ENCODE measurements at regions not wholly inside any gene's neighbourhood (a gene's known extent, or its start where the extent isn't known, plus 50 kb on each side); places are given as distances from the start of the nearest gene placed in this dataset.

DNA sequence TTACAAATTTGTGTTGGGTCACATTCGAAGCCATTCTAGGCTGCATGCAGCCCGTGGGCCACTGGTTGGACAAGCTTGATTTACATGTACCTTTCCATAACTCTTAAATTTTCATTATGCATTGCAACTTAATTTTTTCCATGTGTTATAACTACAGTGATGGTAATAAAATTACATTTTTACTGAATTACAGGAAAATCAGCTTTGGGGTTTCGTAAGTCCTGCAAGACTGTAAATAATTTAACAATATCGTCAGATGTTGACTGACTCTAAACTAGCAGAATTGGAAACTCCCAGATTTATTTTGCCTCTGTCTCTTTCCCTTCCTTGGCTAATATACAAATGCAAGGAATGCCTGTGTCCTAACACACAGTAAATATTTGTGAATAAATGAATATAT lies 88.0 kb upstream of the RAPGEF2 start:
- TF ChIP-seq CTCF (IDR thresholded peaks at IDR 0.05; ENCODE audit: poor library complexity) (no peak), EZH2phosphoT487 (IDR thresholded peaks at IDR 0.05; ENCODE audit: low read depth, severe bottlenecking, unreplicated experiment) (no peak)
